IPS DF 6.9 (cell line): ENCODE measurements at regions not wholly inside any gene's neighbourhood (a gene's known extent, or its start where the extent isn't known, plus 50 kb on each side); places are given as distances from the start of the nearest gene placed in this dataset.

Experiments
- DNase-seq: peaks from one replicate; pipeline ENCODE4 v3.0.0-alpha.2; 2013; ENCODE audit warnings: low read depth, low spot score
- H3K27ac ChIP-seq: one replicate; pipeline ENCODE4 v1.5.1; 2013; ENCODE audit warnings: low read length, control low read depth
- H3K27me3 ChIP-seq: 2 replicates; pipeline ENCODE4 v1.6.1; 2013; ENCODE audit warnings: mild to moderate bottlenecking, low read length; ENCODE audit not compliant: control insufficient read depth, insufficient read depth
- H3K36me3 ChIP-seq: 2 replicates; pipeline ENCODE4 v1.6.1; 2013; ENCODE audit warnings: low read length; ENCODE audit not compliant: control insufficient read depth, insufficient read depth
- H3K4me1 ChIP-seq: 2 replicates; pipeline ENCODE4 v1.6.1; 2013; ENCODE audit warnings: low read length; ENCODE audit not compliant: control insufficient read depth, insufficient read depth
- H3K4me3 ChIP-seq: 2 replicates; pipeline ENCODE4 v1.5.1; 2013; ENCODE audit warnings: mild to moderate bottlenecking, low read length
- H3K9me3 ChIP-seq: 2 replicates; pipeline ENCODE4 v1.6.1; 2013; ENCODE audit warnings: low read length, inconsistent platforms; ENCODE audit not compliant: control insufficient read depth, insufficient read depth
- WGBS: extraction: QIAGEN DNeasy Blood & Tissue Kit; methylation state at CpG from one replicate; pipeline ENCODE4 v1.1.7; 2013; ENCODE audit warnings: mixed read lengths, missing lambda C conversion rate; ENCODE audit not compliant: insufficient read length, insufficient coverage; 5-methylcytosine and 5-hydroxymethylcytosine counted together

DNA sequence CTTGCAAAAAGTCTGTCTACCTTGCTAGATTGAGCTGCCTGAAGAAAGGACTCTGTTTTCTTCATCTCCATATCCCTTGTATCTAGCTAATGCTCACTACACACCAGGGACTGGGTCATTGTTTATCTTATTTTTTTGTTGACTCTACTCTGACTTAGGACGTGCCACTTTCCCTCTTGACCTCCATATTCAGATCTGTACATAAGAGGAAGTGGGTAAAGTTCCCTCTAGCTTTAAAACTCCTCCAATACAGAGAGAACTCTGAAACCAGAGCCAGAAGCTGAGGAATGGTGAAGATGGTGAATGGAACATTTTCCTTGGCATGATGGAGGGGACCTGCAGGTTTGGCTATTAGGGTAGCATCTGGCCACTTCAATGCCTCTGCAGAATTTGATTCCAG, 2026.1 kb upstream of the TENM3 start:
- Histone ChIP-seq H3K27me3 (no peaks in the 10 kb centered on the region), H3K4me1 (no peaks in the 10 kb centered on the region), H3K36me3 (no peaks in the 10 kb centered on the region), H3K9me3 (no peaks in the 10 kb centered on the region), H3K4me3 (no peak overlapping the region), H3K27ac (no peak overlapping the region)
- no peak for DNase-seq
- WGBS: no CpG with 5 or more reads among the region's 1 CpG

DNA sequence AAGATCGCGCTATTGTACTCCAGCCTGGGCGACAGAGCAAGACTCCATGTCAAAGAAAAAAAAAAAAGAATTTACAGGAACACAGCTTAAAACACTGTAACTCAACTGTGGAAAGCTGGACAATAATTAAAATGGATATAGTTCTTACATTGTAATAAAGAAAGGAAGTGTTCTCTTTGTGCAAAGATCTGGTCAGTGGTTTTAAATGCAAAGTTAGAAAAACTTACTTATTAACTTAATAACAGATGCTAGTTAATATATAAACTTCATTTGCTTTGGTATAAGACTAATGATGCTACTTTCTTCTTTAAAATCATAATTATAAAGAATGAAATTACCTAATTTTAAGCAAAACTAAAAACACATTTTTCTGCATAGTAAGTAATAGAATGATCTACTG, 2024.1 kb upstream of the TENM3 start:
- H3K4me1 ChIP-seq: no peaks in the 10 kb centered on the region
- WGBS: no CpG with 5 or more reads among the region's 3 CpGs
- no peak overlapping the region for H3K27ac ChIP-seq
- no peaks in the 10 kb centered on the region for H3K36me3 ChIP-seq
- H3K4me3 ChIP-seq: no peak overlapping the region
- no peaks in the 10 kb centered on the region for H3K9me3 ChIP-seq
- no peaks in the 10 kb centered on the region for H3K27me3 ChIP-seq
- no peak for DNase-seq

DNA sequence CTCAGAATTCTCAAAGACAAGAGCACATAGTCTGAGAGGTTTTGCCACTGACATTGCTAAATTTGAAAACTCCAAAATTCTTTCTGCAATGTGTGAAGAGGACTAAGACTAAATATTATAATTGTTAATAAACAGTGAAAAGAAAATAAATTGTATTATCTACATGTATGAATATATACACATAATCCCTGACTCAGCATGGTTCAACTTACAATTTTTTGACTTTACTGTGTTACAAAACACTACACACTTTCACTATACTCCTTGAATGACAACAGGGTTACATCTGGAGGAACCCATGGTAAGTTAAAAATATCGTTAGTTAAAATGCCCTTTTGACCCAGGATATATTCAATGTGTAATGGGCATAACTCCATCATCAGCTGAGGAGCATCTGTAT, 2017.2 kb upstream of the TENM3 start:
- H3K36me3 ChIP-seq: no peaks in the 10 kb centered on the region
- H3K4me3 ChIP-seq: no peak overlapping the region
- DNase-seq: no peak
- no peaks in the 10 kb centered on the region for H3K9me3 ChIP-seq
- no peak overlapping the region for H3K27ac ChIP-seq
- no peaks in the 10 kb centered on the region for H3K27me3 ChIP-seq
- no CpG with 5 or more reads among the region's 1 CpG for WGBS
- H3K4me1 ChIP-seq: no peaks in the 10 kb centered on the region

DNA sequence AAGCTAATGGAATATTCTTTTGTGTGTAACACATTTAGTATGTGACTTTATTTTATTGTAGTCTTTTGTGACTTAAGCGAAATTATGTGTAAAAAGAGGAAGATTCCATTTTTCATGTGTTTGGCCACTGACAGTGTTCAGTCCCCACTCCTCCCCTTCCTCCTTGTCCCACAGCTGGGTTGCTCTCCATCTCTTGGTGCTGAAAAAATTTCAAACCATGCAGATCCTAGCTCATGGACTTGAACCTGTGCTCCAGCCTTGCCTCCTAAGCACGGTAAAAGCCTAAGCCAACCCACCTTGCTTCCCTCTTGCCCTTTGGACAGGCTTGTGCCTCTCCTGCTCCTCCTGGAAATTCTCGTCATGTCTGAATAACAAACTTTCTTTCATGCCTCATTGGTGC, 2008.5 kb upstream of the TENM3 start:
- H3K9me3 ChIP-seq: no peaks in the 10 kb centered on the region
- no peaks in the 10 kb centered on the region for H3K36me3 ChIP-seq
- no peak overlapping the region for H3K4me3 ChIP-seq
- DNase-seq: no peak
- no CpG with 5 or more reads among the region's 3 CpGs for WGBS
- no peak overlapping the region for H3K27ac ChIP-seq
- H3K27me3 ChIP-seq: no peaks in the 10 kb centered on the region
- H3K4me1 ChIP-seq: no peaks in the 10 kb centered on the region

DNA sequence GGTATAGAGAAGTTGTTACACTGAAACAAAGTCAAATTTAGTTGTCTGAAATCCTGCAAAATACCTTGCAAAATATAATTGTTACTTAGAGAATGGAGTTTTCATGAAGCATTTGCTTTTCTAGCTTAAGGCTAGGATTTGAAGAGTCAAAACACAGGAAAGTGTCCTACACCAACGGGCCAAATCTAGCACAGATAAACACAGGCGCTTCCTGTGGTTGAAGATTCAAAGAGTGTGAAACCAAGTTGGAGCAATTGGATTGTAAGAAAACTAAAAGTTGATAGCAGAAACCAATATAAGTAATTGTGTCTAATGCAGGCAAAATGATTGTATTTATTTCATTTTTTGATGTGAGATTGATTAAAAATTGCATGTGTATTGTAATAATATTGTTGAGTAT, 2002.5 kb upstream of the TENM3 start:
- no peaks in the 10 kb centered on the region for H3K27me3 ChIP-seq
- no peak overlapping the region for H3K4me3 ChIP-seq
- no peak for DNase-seq
- H3K27ac ChIP-seq: no peak overlapping the region
- WGBS: no CpG with 5 or more reads among the region's 2 CpGs
- H3K9me3 ChIP-seq: no peaks in the 10 kb centered on the region
- H3K36me3 ChIP-seq: no peaks in the 10 kb centered on the region
- no peaks in the 10 kb centered on the region for H3K4me1 ChIP-seq

DNA sequence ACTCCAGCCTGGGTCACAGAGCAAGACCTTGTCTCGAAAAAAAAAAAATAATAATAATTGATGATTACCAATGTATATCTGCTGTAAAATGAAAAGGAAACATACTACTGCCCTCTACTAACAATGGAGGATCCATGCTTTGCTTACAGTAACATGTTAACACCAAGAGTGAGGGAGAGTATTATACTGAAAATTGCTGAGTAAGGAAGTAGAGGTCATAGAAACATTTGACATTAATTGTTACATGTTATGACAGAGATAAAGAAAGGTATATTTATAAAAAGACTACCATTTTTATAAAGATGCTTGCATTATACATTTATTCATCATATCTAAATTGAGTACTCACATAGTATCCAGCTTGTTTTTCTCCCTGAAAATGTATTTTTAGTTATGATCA, 1989.8 kb upstream of the TENM3 start:
- WGBS: no CpG with 5 or more reads among the region's 1 CpG
- Histone ChIP-seq H3K4me3 (no peak overlapping the region), H3K27me3 (no peaks in the 10 kb centered on the region), H3K36me3 (no peaks in the 10 kb centered on the region), H3K9me3 (no peaks in the 10 kb centered on the region), H3K4me1 (no peaks in the 10 kb centered on the region), H3K27ac (no peak overlapping the region)
- DNase-seq: no peak

DNA sequence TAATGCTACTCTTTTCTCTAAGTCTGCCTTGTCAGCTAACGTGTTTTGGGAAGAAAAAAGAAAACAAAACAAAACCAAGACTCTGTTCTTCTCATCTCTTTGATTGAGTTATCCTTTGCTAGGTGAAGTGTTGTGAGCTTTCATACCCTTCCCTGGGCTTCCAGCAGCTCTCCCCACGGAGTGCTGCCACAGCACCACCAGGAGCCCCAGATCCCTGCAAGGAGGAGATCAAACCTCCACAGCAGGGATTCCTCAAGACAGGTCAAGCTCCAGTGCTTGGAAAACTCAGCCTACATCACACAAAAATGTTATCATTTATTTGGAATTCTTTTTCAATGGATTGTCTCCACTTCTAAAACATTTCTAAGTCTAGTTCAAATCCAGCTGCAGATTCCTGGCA, 1981.9 kb upstream of the TENM3 start:
- H3K9me3 ChIP-seq: no peaks in the 10 kb centered on the region
- H3K36me3 ChIP-seq: no peaks in the 10 kb centered on the region
- no CpG with 5 or more reads among the region's 2 CpGs for WGBS
- no peak overlapping the region for H3K4me3 ChIP-seq
- H3K4me1 ChIP-seq: no peaks in the 10 kb centered on the region
- no peak overlapping the region for H3K27ac ChIP-seq
- no peaks in the 10 kb centered on the region for H3K27me3 ChIP-seq
- no peak for DNase-seq

DNA sequence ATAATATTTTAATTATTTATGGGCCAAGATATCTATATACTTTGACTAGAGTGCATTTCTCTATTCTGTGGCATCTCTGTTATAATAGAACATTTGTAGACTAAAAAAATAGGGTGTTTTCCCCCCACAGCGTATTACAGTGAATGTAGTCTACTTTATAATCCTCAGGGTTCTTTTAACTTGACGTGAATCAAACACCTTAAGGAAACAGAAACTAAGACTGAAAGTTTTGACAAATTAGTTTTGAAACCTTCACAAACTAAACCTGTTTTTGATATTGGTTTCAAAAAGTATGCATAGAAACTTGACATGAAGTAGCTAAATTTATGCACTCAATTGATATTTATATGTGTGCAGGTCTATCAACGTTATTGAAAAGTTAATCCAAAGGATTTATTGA, 1963.1 kb upstream of the TENM3 start:
- no peaks in the 10 kb centered on the region for H3K4me1 ChIP-seq
- no peak overlapping the region for H3K27ac ChIP-seq
- no peaks in the 10 kb centered on the region for H3K36me3 ChIP-seq
- no CpG with 5 or more reads among the region's 3 CpGs for WGBS
- no peak overlapping the region for H3K4me3 ChIP-seq
- no peak for DNase-seq
- no peaks in the 10 kb centered on the region for H3K27me3 ChIP-seq
- H3K9me3 ChIP-seq: no peaks in the 10 kb centered on the region

DNA sequence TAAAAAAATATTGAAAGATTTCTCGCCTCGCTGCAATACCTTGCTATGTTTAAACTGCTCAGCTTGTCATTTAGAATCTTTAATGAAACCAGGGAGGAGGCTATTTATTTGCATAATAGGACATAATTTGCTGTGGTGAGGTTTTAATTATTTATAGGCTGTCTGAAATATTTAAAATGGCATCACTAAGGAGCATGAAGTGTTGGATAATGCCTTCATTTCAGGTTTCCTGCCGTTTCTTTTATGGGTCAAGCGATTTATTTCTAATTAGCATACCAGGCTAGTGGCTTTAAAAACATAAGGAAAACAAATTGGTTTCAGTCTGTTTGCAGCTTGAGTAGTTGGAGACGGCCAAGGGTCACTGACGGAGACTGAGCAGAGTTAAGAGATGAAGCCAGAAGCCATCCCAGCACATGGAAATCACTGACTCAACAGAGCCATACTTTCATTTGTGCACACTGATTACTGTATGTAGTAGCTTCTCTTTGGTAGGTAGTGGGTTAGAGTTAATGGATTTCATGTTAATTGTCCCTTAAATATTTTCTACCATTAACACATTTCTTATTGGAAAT, 1962.4 kb upstream of the TENM3 start:
- no peaks in the 10 kb centered on the region for H3K4me1 ChIP-seq
- H3K4me3 ChIP-seq: no peak overlapping the region
- no CpG with 5 or more reads among the region's 6 CpGs for WGBS
- H3K9me3 ChIP-seq: no peaks in the 10 kb centered on the region
- H3K27me3 ChIP-seq: no peaks in the 10 kb centered on the region
- H3K36me3 ChIP-seq: no peaks in the 10 kb centered on the region
- DNase-seq: no peak
- no peak overlapping the region for H3K27ac ChIP-seq

DNA sequence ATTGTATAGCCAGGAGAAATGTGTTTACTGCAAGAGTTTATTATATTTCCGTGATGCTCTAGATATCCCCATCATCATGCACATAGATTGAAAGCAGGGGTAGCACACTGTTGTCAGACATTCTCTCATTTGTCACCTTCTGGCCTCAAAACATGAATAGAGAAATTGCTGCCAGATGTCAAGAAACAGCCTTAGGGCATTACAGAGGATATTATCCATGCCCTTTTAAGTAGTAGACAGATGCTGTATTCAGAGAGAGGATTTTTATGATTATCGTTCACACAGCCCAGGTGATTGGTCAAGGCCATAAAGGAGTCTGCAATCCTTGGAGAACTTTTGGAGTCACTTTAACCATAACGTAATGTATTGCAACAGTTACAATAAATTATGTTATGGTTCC, 1961.5 kb upstream of the TENM3 start:
- Histone ChIP-seq H3K27me3 (no peaks in the 10 kb centered on the region), H3K4me3 (no peak overlapping the region), H3K4me1 (no peaks in the 10 kb centered on the region), H3K9me3 (no peaks in the 10 kb centered on the region), H3K36me3 (no peaks in the 10 kb centered on the region), H3K27ac (no peak overlapping the region)
- no CpG with 5 or more reads among the region's 3 CpGs for WGBS
- no peak for DNase-seq

DNA sequence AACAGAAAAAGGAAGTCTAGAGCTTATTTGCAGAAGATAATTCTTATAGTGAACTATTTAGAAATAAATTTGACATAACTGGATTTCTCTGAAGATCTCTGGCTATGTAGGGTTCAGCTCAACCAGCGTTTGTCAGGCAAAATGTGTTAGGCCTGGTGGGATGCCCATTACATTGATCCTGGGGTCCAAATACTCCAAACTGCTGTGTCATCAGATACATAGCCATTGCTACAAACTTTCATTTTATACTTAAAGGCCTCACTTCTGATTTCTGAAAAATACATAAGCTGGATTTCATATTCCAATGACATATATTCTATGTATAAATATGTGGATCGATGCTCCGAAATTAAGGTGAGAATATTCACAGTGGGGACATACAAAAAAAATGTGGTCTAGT, 1958.9 kb upstream of the TENM3 start:
- no CpG with 5 or more reads among the region's 3 CpGs for WGBS

More for the DNA sequence above, 1958.9 kb upstream of the TENM3 start:
- no peak overlapping the region for H3K4me3 ChIP-seq
- no peaks in the 10 kb centered on the region for H3K9me3 ChIP-seq
- DNase-seq: no peak
- H3K27me3 ChIP-seq: no peaks in the 10 kb centered on the region
- no peaks in the 10 kb centered on the region for H3K4me1 ChIP-seq
- no peaks in the 10 kb centered on the region for H3K36me3 ChIP-seq
- H3K27ac ChIP-seq: no peak overlapping the region
